H1 (cell line): ENCODE measurements at regions not wholly inside any gene's neighbourhood (a gene's known extent, or its start where the extent isn't known, plus 50 kb on each side); places are given as distances from the start of the nearest gene placed in this dataset.

Experiments
- CTCF ChIA-PET: fragments of 300-600 bp; sonication (Branson Sonifier 250); formaldehyde crosslinking; loops from one replicate; lab custom pipeline; 2021; ENCODE audit not compliant: partially characterized antibody; lab: Charles Lee
- POLR2A ChIA-PET: fragments of 300-600 bp; sonication (Branson Sonifier 250); formaldehyde crosslinking; loops from one replicate; lab custom pipeline; 2021; ENCODE audit warnings: inconsistent platforms; ENCODE audit not compliant: partially characterized antibody; lab: Charles Lee
- DNase-seq, 2 experiments: peaks; one replicate each; pipeline versions ENCODE4 v3.0.0 to v3.0.0-alpha.2; 2010 to 2022; ENCODE audit warnings: low spot score in 2 of 2, low read depth in 1 of 2, mixed read lengths in 1 of 2
- FAIRE-seq: peaks from 2 replicates; lab custom pipeline; 2011; peaks lifted over from hg19 to GRCh38; lab: Jason Lieb, UNC
- H2AFZ ChIP-seq: 2 replicates; pipeline ENCODE4 v1.8.1; 2012; ENCODE audit warnings: low read length, inconsistent platforms
- H2AK5ac ChIP-seq: 2 replicates; pipeline ENCODE4 v1.6.1; 2013; ENCODE audit warnings: low read depth, low read length
- H2BK120ac ChIP-seq: replicated peaks from 2 replicates; pipeline ENCODE3; 2013; ENCODE audit warnings: low read depth, low read length, inconsistent platforms
- H2BK12ac ChIP-seq: 2 replicates; pipeline ENCODE4 v1.6.1; 2013; ENCODE audit warnings: low read depth, low read length
- H2BK15ac ChIP-seq: 2 replicates; pipeline ENCODE4 v1.6.1; 2013; ENCODE audit warnings: low read length
- H2BK20ac ChIP-seq: 2 replicates; pipeline ENCODE4 v1.6.1; 2013; ENCODE audit warnings: low read length
- H2BK5ac ChIP-seq: 2 replicates; pipeline ENCODE4 v1.6.1; 2013; ENCODE audit warnings: low read depth, low read length
- H3K14ac ChIP-seq: 2 replicates; pipeline ENCODE4 v1.6.1; 2013; ENCODE audit warnings: inconsistent platforms; ENCODE audit not compliant: insufficient read length
- H3K18ac ChIP-seq: 2 replicates; pipeline ENCODE4 v1.6.1; 2013; ENCODE audit warnings: low read length; ENCODE audit errors: extremely low read depth
- H3K23ac ChIP-seq: 2 replicates; pipeline ENCODE4 v1.6.1; 2013; ENCODE audit warnings: inconsistent platforms; ENCODE audit not compliant: insufficient read length
- H3K23me2 ChIP-seq: 2 replicates; pipeline ENCODE4 v1.6.1; 2013; ENCODE audit warnings: low read depth, low read length
- H3K27ac ChIP-seq: 2 replicates; pipeline ENCODE4 v1.6.1; 2011; ENCODE audit warnings: low read depth, low read length, inconsistent platforms
- H3K27me3 ChIP-seq, 4 experiments: replicated peaks in 1 of 4; 1 replicate in 1 of 4; 2 replicates in 3 of 4; pipeline versions ENCODE4 v1.6.1 to v1.8.1; 2011 to 2013; ENCODE audit warnings: low read length in 3 of 4, mild to moderate bottlenecking in 3 of 4, inconsistent platforms in 2 of 4, mixed read lengths in 2 of 4, moderate library complexity in 1 of 4; ENCODE audit not compliant: control insufficient read depth in 3 of 4, insufficient read depth in 3 of 4; ENCODE audit errors: extremely low read depth in 1 of 4
- H3K36me3 ChIP-seq, 4 experiments: 2 replicates each; pipeline versions ENCODE4 v1.6.1 to v1.8.1; 2011 to 2013; ENCODE audit warnings: mild to moderate bottlenecking in 4 of 4, low read length in 3 of 4, moderate library complexity in 2 of 4, control low read depth in 1 of 4, inconsistent platforms in 1 of 4; ENCODE audit not compliant: insufficient read depth in 4 of 4, control insufficient read depth in 2 of 4
- H3K4ac ChIP-seq: replicated peaks from 2 replicates; pipeline ENCODE3; 2013; ENCODE audit warnings: low read length, low read depth, mixed read lengths, inconsistent platforms; ENCODE audit not compliant: insufficient read length
- H3K4me1 ChIP-seq, 4 experiments: replicated peaks in 1 of 4; 1 replicate in 1 of 4; 2 replicates in 3 of 4; pipeline versions ENCODE4 v1.6.1 to v1.8.1; 2011 to 2013; ENCODE audit warnings: low read length in 3 of 4, inconsistent platforms in 2 of 4, mixed read lengths in 1 of 4; ENCODE audit not compliant: insufficient read depth in 4 of 4, control insufficient read depth in 3 of 4
- H3K4me2 ChIP-seq, 2 experiments: 2 replicates each; pipeline versions ENCODE4 v1.6.1 to v1.8.1; 2011 to 2013; ENCODE audit warnings: low read depth in 2 of 2, low read length in 2 of 2, control low read depth in 1 of 2, inconsistent platforms in 1 of 2, mild to moderate bottlenecking in 1 of 2; ENCODE audit not compliant: insufficient read depth in 1 of 2
- H3K4me3 ChIP-seq, 4 experiments: fragments of 200-600, 300-600 bp in 1 of 4; sonication (generic), shearing (Covaris generic), sonication (Bioruptor Twin) in 1 of 4; 2 replicates each; pipeline versions ENCODE4 v1.5.1 to v1.8.1; 2011 to 2016; ENCODE audit warnings: low read length in 4 of 4, low read depth in 3 of 4, control low read depth in 2 of 4, inconsistent platforms in 2 of 4, mild to moderate bottlenecking in 2 of 4, mixed read lengths in 1 of 4, moderate library complexity in 1 of 4; ENCODE audit not compliant: insufficient read depth in 2 of 4; ENCODE audit errors: extremely low read depth in 1 of 4
- H3K56ac ChIP-seq: replicated peaks from 2 replicates; pipeline ENCODE3; 2013; ENCODE audit warnings: low read depth, mild to moderate bottlenecking, mixed read lengths, low read length, inconsistent platforms; ENCODE audit not compliant: insufficient read length
- H3K79me1 ChIP-seq: 2 replicates; pipeline ENCODE4 v1.6.1; 2013; ENCODE audit warnings: low read depth, low read length, control low read depth
- H3K79me2 ChIP-seq, 2 experiments: 2 replicates each; pipeline versions ENCODE4 v1.6.1 to v1.8.1; 2012 to 2013; ENCODE audit warnings: low read length in 2 of 2, mild to moderate bottlenecking in 2 of 2, inconsistent platforms in 1 of 2; ENCODE audit not compliant: insufficient read depth in 2 of 2, control insufficient read depth in 1 of 2
- H3K9ac ChIP-seq, 4 experiments: replicated peaks in 1 of 4; 1 replicate in 1 of 4; 2 replicates in 3 of 4; pipeline versions ENCODE4 v1.6.1 to v1.8.1; 2011 to 2013; ENCODE audit warnings: low read depth in 3 of 4, low read length in 3 of 4, control low read depth in 2 of 4, mild to moderate bottlenecking in 2 of 4, moderate library complexity in 2 of 4, inconsistent platforms in 1 of 4; ENCODE audit errors: extremely low read depth in 1 of 4
- H3K9me3 ChIP-seq, 2 experiments: 2 replicates each; pipeline versions ENCODE4 v1.6.1 to v1.8.1; 2012 to 2013; ENCODE audit warnings: mild to moderate bottlenecking in 2 of 2, moderate library complexity in 2 of 2, control low read depth in 1 of 2, inconsistent platforms in 1 of 2, low read depth in 1 of 2, low read length in 1 of 2, mixed read lengths in 1 of 2; ENCODE audit not compliant: insufficient read depth in 2 of 2
- H4K20me1 ChIP-seq, 2 experiments: replicated peaks in 1 of 2; 2 replicates each; pipeline versions ENCODE3 to v1.8.1; 2011 to 2013; ENCODE audit warnings: inconsistent platforms in 2 of 2, low read length in 2 of 2, mild to moderate bottlenecking in 1 of 2; ENCODE audit not compliant: insufficient read depth in 2 of 2, control insufficient read depth in 1 of 2
- H4K5ac ChIP-seq: 2 replicates; pipeline ENCODE4 v1.6.1; 2013; ENCODE audit warnings: low read length, low read depth, mixed read lengths, inconsistent platforms; ENCODE audit not compliant: insufficient read length
- H4K8ac ChIP-seq: 2 replicates; pipeline ENCODE4 v1.8.0; 2013; ENCODE audit warnings: mild to moderate bottlenecking, moderate library complexity, low read length, inconsistent platforms; ENCODE audit not compliant: insufficient read depth; ENCODE audit errors: extremely low read depth
- H4K91ac ChIP-seq: replicated peaks from 2 replicates; pipeline ENCODE3; 2013; ENCODE audit warnings: low read length, mixed read lengths, inconsistent platforms; ENCODE audit not compliant: insufficient read length
- CBX5 ChIP-seq: fragments of 300-800, 300-1000 bp; sonication (generic); IDR thresholded peaks from 2 replicates; pipeline ENCODE4 v1.7.1; 2016; ENCODE audit warnings: antibody characterized with exemption, low read length, low read depth
- EGR1 ChIP-seq: IDR thresholded peaks from 2 replicates; pipeline ENCODE4 v1.6.1; 2011; ENCODE audit warnings: low read depth, low read length, borderline replicate concordance
- HDAC2 ChIP-seq, 2 experiments: fragments of 300-600 bp in 1 of 2; sonication (generic) in 1 of 2; IDR thresholded peaks; 2 replicates each; pipeline ENCODE4 v1.6.1; 2011 to 2012; ENCODE audit warnings: low read depth in 2 of 2, low read length in 2 of 2, mild to moderate bottlenecking in 2 of 2, moderate library complexity in 2 of 2, borderline replicate concordance in 1 of 2, inconsistent platforms in 1 of 2
- HDAC6 ChIP-seq: IDR thresholded peaks from one replicate; pipeline ENCODE4 v1.7.1; 2012; ENCODE audit warnings: low read depth, mild to moderate bottlenecking, inconsistent platforms, low read length, moderate library complexity
- PHF8 ChIP-seq: fragments of 200-600 bp; sonication (generic); conservative IDR thresholded peaks from 2 replicates; pipeline ENCODE4 v1.7.1; 2012; ENCODE audit warnings: low read depth, mild to moderate bottlenecking, inconsistent platforms, low read length, moderate library complexity
- RBBP5 ChIP-seq: IDR thresholded peaks from 2 replicates; pipeline ENCODE4 v1.7.1; 2012; ENCODE audit warnings: low read depth, mild to moderate bottlenecking, inconsistent platforms, low read length, moderate library complexity, borderline replicate concordance
- SP2 ChIP-seq: IDR thresholded peaks from 2 replicates; pipeline ENCODE4 v1.6.1; 2012; ENCODE audit warnings: mild to moderate bottlenecking, low read length, inconsistent platforms
- TAF1 ChIP-seq: IDR thresholded peaks from 2 replicates; pipeline ENCODE4 v1.6.1; 2011; ENCODE audit warnings: mild to moderate bottlenecking, low read depth, low read length
- YY1 ChIP-seq: IDR thresholded peaks from 2 replicates; pipeline ENCODE4 v1.6.1; 2011; ENCODE audit warnings: low read depth, mild to moderate bottlenecking, low read length
- ZNF274 ChIP-seq: IDR thresholded peaks from 2 replicates; pipeline ENCODE4 v1.7.0; 2012; ENCODE audit warnings: low read length, borderline replicate concordance; ENCODE audit errors: extremely low read depth
- WGBS, 2 experiments: shearing (Covaris generic) in 1 of 2; methylation state at CpG; one replicate each; pipeline versions ENCODE4 v1.1.6 to v1.1.7; 2013 to 2015; ENCODE audit warnings: low lambda C conversion rate in 2 of 2, mixed read lengths in 2 of 2, inconsistent platforms in 1 of 2, low coverage in 1 of 2, missing lambda C conversion rate in 1 of 2; ENCODE audit not compliant: insufficient replicate concordance in 2 of 2, insufficient coverage in 1 of 2, insufficient read length in 1 of 2; ENCODE audit errors: extremely low coverage in 1 of 2, missing lambda C conversion rate in 1 of 2; 5-methylcytosine and 5-hydroxymethylcytosine counted together
- TF ChIP-seq, protein P1 (sequence below), 3 experiments: IDR thresholded peaks; 1 replicate in 2 of 3; 2 replicates in 1 of 3; pipeline versions ENCODE4 v1.5.1 to v1.6.1; 2011; ENCODE audit warnings: low read length in 3 of 3, mild to moderate bottlenecking in 3 of 3, inconsistent platforms in 2 of 3, low read depth in 1 of 3, moderate library complexity in 1 of 3; ENCODE audit not compliant: insufficient read depth in 1 of 3; ENCODE audit errors: control extremely low read depth in 1 of 3

DNA sequence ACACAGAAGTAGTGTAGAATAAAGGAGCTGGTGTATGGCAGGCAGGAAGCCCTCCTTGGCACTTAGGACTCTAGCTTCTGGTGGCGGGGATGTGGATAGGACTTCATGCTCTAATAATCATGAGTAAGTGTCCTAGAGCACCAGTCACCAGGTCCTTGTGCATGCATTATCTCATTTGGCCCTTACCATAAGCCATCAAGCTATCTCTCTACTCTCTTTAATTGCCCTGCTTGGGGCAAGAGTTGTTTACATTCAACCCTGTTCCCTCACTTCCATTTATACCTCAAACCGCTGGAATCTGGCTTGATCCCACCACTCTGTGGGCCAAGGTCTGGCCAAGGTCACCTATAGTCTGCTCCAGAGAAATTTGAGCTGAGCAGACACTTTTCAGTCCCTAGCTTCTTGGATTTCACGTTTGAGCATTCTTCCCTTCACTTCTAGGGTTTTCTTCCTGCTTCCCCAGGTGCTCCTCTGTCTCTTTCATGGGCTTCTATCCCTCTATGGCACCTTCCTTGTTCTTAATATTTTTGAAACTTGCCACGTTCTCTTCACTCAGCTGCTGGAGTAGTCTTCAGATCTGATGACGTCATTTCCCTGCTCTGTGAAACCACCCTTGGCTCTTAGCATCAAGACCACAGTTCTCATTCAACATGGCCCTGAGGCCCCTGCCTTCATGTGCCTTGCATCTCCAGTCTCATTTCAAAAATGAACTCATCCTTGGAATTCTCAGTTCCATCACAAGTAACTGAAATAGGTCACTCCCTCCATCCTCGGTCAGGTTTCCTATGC lies 94.9 kb upstream of the GATA6 start:
- CTCF ChIA-PET: interaction anchor here (0.6 to 1.3 kb wide), 3 partner anchors 12 to 850 kb away, joined by 3 read pairs; no protein-coding TSS in a partner anchor
- Histone ChIP-seq H2BK20ac (no peak overlapping the region), H4K5ac (no peak overlapping the region), H3K79me2 (no peaks in the 10 kb centered on the region), H3K27ac (no peak overlapping the region), H2AK5ac (no peak overlapping the region), H3K56ac (no peak overlapping the region), H2BK120ac (no peak overlapping the region), H3K14ac (no peak overlapping the region), H2BK12ac (no peak overlapping the region), H3K4me3 (no peak overlapping the region), H3K4ac (no peak overlapping the region), H2AFZ (no peak overlapping the region), H4K20me1 (no peaks in the 10 kb centered on the region), H3K23ac (no peak overlapping the region), H3K9ac (no peak overlapping the region), H3K79me1 (no peaks in the 10 kb centered on the region), H4K8ac (no peak overlapping the region), H3K27me3 (no peaks in the 10 kb centered on the region), H2BK5ac (no peak overlapping the region), H3K4me2 (no peak overlapping the region), H2BK15ac (no peak overlapping the region), H3K36me3 (no peaks in the 10 kb centered on the region), H4K91ac (no peak overlapping the region), H3K9me3 (no peaks in the 10 kb centered on the region), H3K23me2 (no peaks in the 10 kb centered on the region), H3K18ac (no peak overlapping the region), H3K4me1 (no peaks in the 10 kb centered on the region)
- DNase-seq (no peak), FAIRE-seq (no peak)
- WGBS, 2 experiments: 86% methylated on average over 6 of the region's 6 CpGs; no CpG with 5 or more reads in 1 of the 2 experiments
- POLR2A ChIA-PET: no interaction called here
- TF ChIP-seq RBBP5 (no peak), HDAC6 (no peak), CBX5 (no peak), PHF8 (no peak), EGR1 (no peak), SP2 (no peak), TAF1 (no peak), HDAC2 (IDR thresholded peaks at IDR 0.05; ENCODE audit: borderline replicate concordance in 1 of 2, low read depth in 2 of 2, low read length in 2 of 2) (no peak), YY1 (no peak), ZNF274 (no peak)
- TF ChIP-seq, protein P1, sequence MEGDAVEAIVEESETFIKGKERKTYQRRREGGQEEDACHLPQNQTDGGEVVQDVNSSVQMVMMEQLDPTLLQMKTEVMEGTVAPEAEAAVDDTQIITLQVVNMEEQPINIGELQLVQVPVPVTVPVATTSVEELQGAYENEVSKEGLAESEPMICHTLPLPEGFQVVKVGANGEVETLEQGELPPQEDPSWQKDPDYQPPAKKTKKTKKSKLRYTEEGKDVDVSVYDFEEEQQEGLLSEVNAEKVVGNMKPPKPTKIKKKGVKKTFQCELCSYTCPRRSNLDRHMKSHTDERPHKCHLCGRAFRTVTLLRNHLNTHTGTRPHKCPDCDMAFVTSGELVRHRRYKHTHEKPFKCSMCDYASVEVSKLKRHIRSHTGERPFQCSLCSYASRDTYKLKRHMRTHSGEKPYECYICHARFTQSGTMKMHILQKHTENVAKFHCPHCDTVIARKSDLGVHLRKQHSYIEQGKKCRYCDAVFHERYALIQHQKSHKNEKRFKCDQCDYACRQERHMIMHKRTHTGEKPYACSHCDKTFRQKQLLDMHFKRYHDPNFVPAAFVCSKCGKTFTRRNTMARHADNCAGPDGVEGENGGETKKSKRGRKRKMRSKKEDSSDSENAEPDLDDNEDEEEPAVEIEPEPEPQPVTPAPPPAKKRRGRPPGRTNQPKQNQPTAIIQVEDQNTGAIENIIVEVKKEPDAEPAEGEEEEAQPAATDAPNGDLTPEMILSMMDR (IDR thresholded peaks at IDR 0.05; ENCODE audit: control extremely low read depth in 1 of 3, insufficient read depth in 1 of 3, low read depth in 1 of 3, low read length in 3 of 3): no peak
